Fibroblast of the aortic adventitia (primary cell): ENCODE measurements at regions not wholly inside any gene's neighbourhood (a gene's known extent, or its start where the extent isn't known, plus 50 kb on each side); places are given as distances from the start of the nearest gene placed in this dataset.

Experiments used
- DNase-seq: peaks from one replicate; pipeline ENCODE4 v3.0.0-alpha.2; 2010; ENCODE audit warnings: low read depth
- H3K4me3 ChIP-seq: 2 replicates; pipeline ENCODE4 v1.5.1; 2011; ENCODE audit warnings: low read depth, mild to moderate bottlenecking, control low read depth, low read length, moderate library complexity
- TF ChIP-seq, protein P1 (sequence below): IDR thresholded peaks from 2 replicates; pipeline ENCODE4 v1.5.1; 2011; ENCODE audit warnings: mild to moderate bottlenecking, low read length, control low read depth, inconsistent platforms; ENCODE audit not compliant: insufficient read depth

- H3K4me3 ChIP-seq = peak overlapping the region; percentile 25
- no peak for DNase-seq
- TF ChIP-seq, protein P1, sequence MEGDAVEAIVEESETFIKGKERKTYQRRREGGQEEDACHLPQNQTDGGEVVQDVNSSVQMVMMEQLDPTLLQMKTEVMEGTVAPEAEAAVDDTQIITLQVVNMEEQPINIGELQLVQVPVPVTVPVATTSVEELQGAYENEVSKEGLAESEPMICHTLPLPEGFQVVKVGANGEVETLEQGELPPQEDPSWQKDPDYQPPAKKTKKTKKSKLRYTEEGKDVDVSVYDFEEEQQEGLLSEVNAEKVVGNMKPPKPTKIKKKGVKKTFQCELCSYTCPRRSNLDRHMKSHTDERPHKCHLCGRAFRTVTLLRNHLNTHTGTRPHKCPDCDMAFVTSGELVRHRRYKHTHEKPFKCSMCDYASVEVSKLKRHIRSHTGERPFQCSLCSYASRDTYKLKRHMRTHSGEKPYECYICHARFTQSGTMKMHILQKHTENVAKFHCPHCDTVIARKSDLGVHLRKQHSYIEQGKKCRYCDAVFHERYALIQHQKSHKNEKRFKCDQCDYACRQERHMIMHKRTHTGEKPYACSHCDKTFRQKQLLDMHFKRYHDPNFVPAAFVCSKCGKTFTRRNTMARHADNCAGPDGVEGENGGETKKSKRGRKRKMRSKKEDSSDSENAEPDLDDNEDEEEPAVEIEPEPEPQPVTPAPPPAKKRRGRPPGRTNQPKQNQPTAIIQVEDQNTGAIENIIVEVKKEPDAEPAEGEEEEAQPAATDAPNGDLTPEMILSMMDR = no peak
Measured at GRCh38 chr9:129337336-129338140, 159.5 kb upstream of the IER5L start.

DNA sequence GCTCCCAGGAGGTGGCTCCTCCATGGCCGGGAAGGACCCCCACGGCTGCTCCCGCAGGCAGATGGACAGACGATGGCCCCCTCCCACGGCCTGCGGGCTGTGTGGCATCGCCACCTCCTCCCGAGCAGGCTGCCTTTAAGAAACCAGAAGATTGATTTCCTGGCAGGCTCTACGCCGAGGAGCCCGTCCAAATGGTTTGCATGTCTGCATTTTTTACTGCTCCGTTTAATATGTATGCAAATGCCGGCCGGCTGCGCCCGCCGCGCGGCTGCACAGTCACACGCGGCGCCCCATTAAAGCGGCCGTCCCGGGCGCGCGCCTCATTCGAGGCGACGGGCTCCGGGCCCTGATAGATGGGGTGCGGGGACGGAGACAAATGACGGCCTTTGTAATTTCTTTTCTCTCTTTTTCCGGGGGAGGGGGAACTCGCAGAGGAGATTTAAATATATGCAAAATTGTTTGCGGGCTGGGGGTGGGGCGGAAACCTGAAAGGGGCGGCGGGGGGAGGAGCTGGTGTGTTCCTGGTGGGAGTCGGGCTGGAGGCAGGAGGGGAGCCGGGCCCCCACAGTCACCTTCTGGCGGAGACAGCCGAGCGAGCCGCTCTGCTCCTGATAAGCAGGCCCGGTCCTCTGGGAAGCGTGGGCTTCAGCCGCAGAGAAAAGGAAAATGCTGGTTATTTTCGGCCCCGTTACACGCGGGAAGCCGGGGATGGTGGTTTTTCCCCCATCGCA lies 158.7 kb upstream of the IER5L start:
- TF ChIP-seq, protein P1 = no peak
- DNase-seq = peak; percentile 81
- H3K4me3 ChIP-seq = peak overlapping the region; percentile 28

DNA sequence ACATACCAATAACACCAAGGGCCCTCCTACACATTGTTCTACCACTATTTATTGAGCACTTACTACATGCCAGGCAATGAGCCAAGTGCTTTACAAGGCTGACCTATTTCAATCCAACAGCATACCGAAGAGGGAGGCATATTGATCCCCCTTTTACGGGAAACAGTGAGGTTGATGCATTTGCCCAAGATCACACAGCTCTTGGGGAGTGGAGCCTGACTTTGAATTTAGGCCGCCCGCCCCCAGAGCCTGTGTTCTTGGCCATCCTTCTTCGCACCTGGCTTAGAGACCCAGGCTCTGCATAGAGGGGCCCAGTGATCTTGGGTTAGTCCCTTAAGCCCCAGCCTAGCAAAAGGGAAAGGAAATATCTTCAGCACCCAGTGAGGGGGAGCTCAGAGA lies 158.1 kb upstream of the IER5L start:
- TF ChIP-seq, protein P1 = no peak
- DNase-seq = peak; percentile 88
- H3K4me3 ChIP-seq = no peak overlapping the region

GRCh38 chr9:129335464-129336129 lies 157.5 kb upstream of the IER5L start:
- no peak for DNase-seq
- TF ChIP-seq, protein P1 = no peak

DNA sequence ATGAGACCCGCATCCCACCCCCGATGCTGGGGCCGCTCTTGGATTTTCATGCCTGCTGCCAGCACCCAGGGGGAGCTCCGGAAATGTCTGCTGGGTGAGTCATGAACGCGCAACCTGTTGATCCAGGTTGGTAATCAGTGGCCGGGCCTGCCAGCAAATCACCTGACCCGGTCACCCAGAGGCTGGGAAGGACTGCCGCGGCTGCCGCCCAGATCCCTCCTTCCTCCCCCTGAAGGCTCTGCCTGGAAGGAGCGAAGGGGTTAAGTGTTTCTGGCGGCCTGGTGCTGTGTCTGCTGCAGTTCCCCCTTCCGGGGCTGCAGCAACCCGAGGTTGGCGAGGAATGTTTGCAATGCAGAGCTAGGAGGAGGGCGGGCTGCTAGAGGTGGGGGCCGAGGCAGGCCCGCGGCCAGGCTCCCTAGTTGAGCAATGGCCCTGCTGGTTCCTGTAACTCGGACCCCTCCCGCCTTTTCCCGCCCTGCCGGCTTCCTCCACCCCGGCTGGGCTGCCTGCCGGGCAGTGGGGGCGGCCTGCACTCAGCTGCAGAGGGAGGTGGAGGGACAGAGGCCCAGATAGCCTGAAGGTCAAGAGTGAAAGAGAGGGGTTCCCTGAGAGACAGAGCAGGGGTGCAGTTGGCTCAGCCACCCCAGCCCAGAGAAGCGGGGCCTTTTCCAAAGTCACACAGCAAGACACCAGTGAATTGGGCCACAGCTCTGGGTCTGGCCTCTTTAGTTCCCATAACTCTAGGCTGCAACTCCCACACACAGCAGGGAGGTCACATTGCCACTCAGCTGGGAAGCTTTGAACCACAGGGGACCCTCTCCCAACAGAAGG lies 156.3 kb upstream of the IER5L start:
- no peak overlapping the region for H3K4me3 ChIP-seq
- TF ChIP-seq, protein P1 = no peak
- DNase-seq = peak; percentile 98

More at GRCh38 chr9:129335464-129336129, 157.5 kb upstream of the IER5L start:
- H3K4me3 ChIP-seq = no peak overlapping the region

DNA sequence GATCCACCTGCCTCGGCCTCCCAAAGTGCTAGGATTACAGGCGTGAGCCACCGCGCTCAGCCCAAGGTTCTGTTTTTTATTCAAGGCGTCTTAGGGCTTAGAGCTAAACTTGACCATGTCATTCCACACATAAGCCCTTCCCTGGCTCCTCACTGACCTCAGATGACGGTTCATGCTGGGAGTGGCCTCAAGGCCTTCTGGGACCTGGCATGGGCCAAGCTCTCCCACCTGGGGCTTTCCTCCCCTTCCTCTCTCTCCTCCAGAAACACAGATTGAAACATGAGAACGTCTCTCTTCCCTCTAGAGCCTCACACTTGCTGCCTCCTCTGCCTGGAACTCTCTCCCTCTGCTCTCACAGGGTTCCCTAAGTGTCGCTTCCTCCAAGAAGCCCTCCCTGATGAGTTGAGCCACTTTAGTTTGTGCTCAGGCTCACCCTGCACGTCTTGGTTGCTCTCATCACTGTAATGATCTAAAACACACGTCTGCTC lies 155.6 kb upstream of the IER5L start:
- no peak overlapping the region for H3K4me3 ChIP-seq
- no peak for DNase-seq
- TF ChIP-seq, protein P1 = no peak
